ENCODE measurements at regions not wholly inside any gene's neighbourhood (a gene's known extent, or its start where the extent isn't known, plus 50 kb on each side); places are given as distances from the start of the nearest gene placed in this dataset.
"Not testable (repeated sequence)": the region's sequence is repeated elsewhere in the genome, so short reads cannot be mapped to it uniquely, and the experiment has no call there.

DNA sequence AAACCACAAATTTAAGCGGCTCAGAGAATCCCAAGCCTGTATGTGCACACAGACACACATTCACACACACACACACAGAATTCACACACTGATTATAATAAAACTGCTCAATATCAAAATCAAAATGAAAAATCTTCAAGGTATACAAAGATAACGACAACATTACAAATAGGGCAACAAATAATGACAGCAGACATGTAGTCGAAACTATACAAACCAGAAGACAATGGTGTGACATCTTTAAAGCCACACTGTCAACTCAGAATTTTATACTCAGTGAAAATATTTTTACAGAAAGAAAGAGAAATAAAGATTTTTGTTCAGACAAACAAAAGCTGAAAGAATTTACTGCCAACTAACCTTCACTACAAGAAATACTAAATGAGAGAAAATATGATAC, 333.4 kb downstream of the INSIG2 start:
- peaks cover 0 to 2% of the 10 kb centered on the region in 2 donors for H3K27me3 ChIP-seq (ENCODE audit: control insufficient read depth in 2 of 2, insufficient read depth in 2 of 2, low read length in 2 of 2)
- no peak overlapping the region for H3K4me3 ChIP-seq (ENCODE audit: low read length in 2 of 2)

GRCh38 chr2:118417406-118418120, 329.3 kb downstream of the INSIG2 start:
- Histone ChIP-seq H3K27me3 (ENCODE audit: control insufficient read depth in 2 of 2, insufficient read depth in 2 of 2, low read length in 2 of 2) (no peaks in the 10 kb centered on the region), H3K4me1 (ENCODE audit: control insufficient read depth in 2 of 2, insufficient read depth in 2 of 2, low read length in 2 of 2) (no peaks in the 10 kb centered on the region), H3K9me3 (ENCODE audit: control insufficient read depth in 2 of 2, low read length in 2 of 2) (no peaks in the 10 kb centered on the region), H3K9ac (ENCODE audit: low read depth in 1 of 2, low read length in 2 of 2) (no peak overlapping the region), H3K4me3 (ENCODE audit: low read length in 2 of 2) (no peak overlapping the region), H3K36me3 (ENCODE audit: control insufficient read depth in 2 of 2, insufficient read depth in 2 of 2, low read length in 2 of 2) (no peaks in the 10 kb centered on the region), H3K27ac (ENCODE audit: low read depth in 2 of 2, low read length in 2 of 2) (no peak overlapping the region)

More for the DNA sequence above, 333.4 kb downstream of the INSIG2 start:
- Histone ChIP-seq H3K9ac (ENCODE audit: low read depth in 1 of 2, low read length in 2 of 2) (no peak overlapping the region), H3K36me3 (ENCODE audit: control insufficient read depth in 2 of 2, insufficient read depth in 2 of 2, low read length in 2 of 2) (no peaks in the 10 kb centered on the region), H3K27ac (ENCODE audit: low read depth in 2 of 2, low read length in 2 of 2) (no peak overlapping the region), H3K4me1 (ENCODE audit: control insufficient read depth in 2 of 2, insufficient read depth in 2 of 2, low read length in 2 of 2) (no peaks in the 10 kb centered on the region), H3K9me3 (ENCODE audit: control insufficient read depth in 2 of 2, low read length in 2 of 2) (no peaks in the 10 kb centered on the region)

DNA sequence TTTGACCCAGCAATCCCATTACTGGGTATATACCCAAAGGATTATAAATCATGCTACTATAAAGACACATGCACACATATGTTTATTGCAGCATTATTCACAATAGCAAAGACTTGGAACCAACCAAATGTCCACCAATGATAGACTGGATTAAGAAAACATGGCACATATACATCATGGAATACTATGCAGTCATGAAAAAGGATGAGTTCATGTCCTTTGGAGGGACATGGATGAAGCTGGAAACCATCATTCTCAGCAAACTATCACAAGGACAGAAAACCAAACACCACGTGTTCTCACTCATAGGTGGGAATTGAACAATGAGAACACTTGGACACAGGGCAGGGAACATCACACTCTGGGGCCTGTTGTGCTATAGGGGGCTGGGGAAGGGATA, 326.9 kb downstream of the INSIG2 start:
- not testable (repeated sequence) for H3K4me3 ChIP-seq (ENCODE audit: low read length in 2 of 2); H3K9ac ChIP-seq (ENCODE audit: low read depth in 1 of 2, low read length in 2 of 2); H3K36me3 ChIP-seq (ENCODE audit: control insufficient read depth in 2 of 2, insufficient read depth in 2 of 2, low read length in 2 of 2); H3K4me1 ChIP-seq (ENCODE audit: control insufficient read depth in 2 of 2, insufficient read depth in 2 of 2, low read length in 2 of 2); H3K27ac ChIP-seq (ENCODE audit: low read depth in 2 of 2, low read length in 2 of 2); H3K27me3 ChIP-seq (ENCODE audit: control insufficient read depth in 2 of 2, insufficient read depth in 2 of 2, low read length in 2 of 2); H3K9me3 ChIP-seq (ENCODE audit: control insufficient read depth in 2 of 2, low read length in 2 of 2)

DNA sequence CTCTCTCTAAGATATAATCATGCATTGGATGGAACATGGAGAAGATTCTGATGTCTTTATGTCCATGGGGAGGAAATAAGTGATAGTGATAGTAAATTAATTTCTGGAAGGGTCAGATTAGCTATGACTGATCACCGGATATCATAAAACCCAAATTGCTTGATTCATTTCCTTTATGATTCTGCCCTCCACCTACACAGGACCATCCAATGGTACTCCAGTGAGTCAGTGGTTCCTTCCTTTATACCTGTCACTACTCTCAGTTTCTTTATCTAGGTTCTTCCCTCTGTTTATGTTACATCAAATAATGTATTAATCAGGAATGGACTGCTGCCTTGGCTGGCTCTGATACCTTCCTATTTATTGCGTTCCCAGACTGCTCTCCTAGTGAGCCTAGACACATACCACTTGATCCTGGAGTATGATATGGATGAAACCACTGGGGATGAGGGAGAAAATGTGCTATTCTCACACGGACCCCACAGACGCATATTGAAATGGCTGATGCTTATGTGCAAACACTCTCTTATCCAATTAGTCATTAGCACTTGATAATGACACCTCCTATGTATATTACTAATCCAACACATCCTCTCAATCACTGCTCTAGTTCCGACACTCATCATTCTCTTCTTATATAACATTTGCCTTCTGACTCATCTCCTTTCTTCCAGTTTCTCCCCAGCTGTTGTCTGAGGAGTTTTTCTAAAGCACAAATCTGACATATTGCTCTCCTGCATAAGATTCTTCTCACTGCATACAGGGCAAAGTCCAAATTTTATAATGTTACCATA, 315.6 kb downstream of the INSIG2 start:
- Histone ChIP-seq H3K9me3 (ENCODE audit: control insufficient read depth in 2 of 2, low read length in 2 of 2) (no peaks in the 10 kb centered on the region), H3K27ac (ENCODE audit: low read depth in 2 of 2, low read length in 2 of 2) (no peak overlapping the region), H3K4me1 (ENCODE audit: control insufficient read depth in 2 of 2, insufficient read depth in 2 of 2, low read length in 2 of 2) (no peaks in the 10 kb centered on the region), H3K27me3 (ENCODE audit: control insufficient read depth in 2 of 2, insufficient read depth in 2 of 2, low read length in 2 of 2) (no peaks in the 10 kb centered on the region), H3K9ac (ENCODE audit: low read depth in 1 of 2, low read length in 2 of 2) (no peak overlapping the region), H3K36me3 (ENCODE audit: control insufficient read depth in 2 of 2, insufficient read depth in 2 of 2, low read length in 2 of 2) (no peaks in the 10 kb centered on the region), H3K4me3 (ENCODE audit: low read length in 2 of 2) (no peak overlapping the region)

DNA sequence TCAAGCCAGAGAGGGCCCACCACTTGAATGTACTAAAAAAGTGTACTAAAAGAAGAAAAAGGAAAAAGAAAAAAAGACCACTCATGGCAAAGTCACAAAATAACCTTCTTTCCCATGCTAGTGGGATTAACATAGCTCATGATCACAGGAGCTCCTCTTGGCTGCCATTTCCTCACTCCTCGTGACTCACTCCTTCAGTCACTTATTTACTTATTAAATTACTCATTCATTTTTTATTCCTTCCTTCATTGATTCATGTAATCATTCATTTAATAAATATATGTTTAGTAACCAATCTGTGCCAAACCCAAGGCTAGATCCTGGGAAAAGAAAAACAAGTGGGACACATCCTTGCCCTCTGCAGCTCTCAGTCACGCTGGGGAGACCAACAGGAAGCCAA, 300.5 kb downstream of the INSIG2 start:
- Histone ChIP-seq H3K27me3 (ENCODE audit: control insufficient read depth in 2 of 2, insufficient read depth in 2 of 2, low read length in 2 of 2) (no peaks in the 10 kb centered on the region), H3K36me3 (ENCODE audit: control insufficient read depth in 2 of 2, insufficient read depth in 2 of 2, low read length in 2 of 2) (no peaks in the 10 kb centered on the region), H3K27ac (ENCODE audit: low read depth in 2 of 2, low read length in 2 of 2) (no peak overlapping the region)

GRCh38 chr2:118387509-118387908, 299.2 kb downstream of the INSIG2 start:
- H3K4me1 ChIP-seq (ENCODE audit: control insufficient read depth in 2 of 2, insufficient read depth in 2 of 2, low read length in 2 of 2): no peaks in the 10 kb centered on the region
- H3K27ac ChIP-seq (ENCODE audit: low read depth in 2 of 2, low read length in 2 of 2): no peak overlapping the region
- H3K4me3 ChIP-seq (ENCODE audit: low read length in 2 of 2): no peak overlapping the region
- no peaks in the 10 kb centered on the region for H3K27me3 ChIP-seq (ENCODE audit: control insufficient read depth in 2 of 2, insufficient read depth in 2 of 2, low read length in 2 of 2)
- no peaks in the 10 kb centered on the region for H3K36me3 ChIP-seq (ENCODE audit: control insufficient read depth in 2 of 2, insufficient read depth in 2 of 2, low read length in 2 of 2)
- H3K9ac ChIP-seq (ENCODE audit: low read depth in 1 of 2, low read length in 2 of 2): no peak overlapping the region
- no peaks in the 10 kb centered on the region for H3K9me3 ChIP-seq (ENCODE audit: control insufficient read depth in 2 of 2, low read length in 2 of 2)

More for the DNA sequence above, 300.5 kb downstream of the INSIG2 start:
- Histone ChIP-seq H3K9ac (ENCODE audit: low read depth in 1 of 2, low read length in 2 of 2) (no peak overlapping the region), H3K4me3 (ENCODE audit: low read length in 2 of 2) (no peak overlapping the region), H3K9me3 (ENCODE audit: control insufficient read depth in 2 of 2, low read length in 2 of 2) (no peaks in the 10 kb centered on the region), H3K4me1 (ENCODE audit: control insufficient read depth in 2 of 2, insufficient read depth in 2 of 2, low read length in 2 of 2) (no peaks in the 10 kb centered on the region)

GRCh38 chr2:118386641-118387302, 298.5 kb downstream of the INSIG2 start:
- no peak overlapping the region for H3K27ac ChIP-seq (ENCODE audit: low read depth in 2 of 2, low read length in 2 of 2)
- no peaks in the 10 kb centered on the region for H3K4me1 ChIP-seq (ENCODE audit: control insufficient read depth in 2 of 2, insufficient read depth in 2 of 2, low read length in 2 of 2)
- H3K27me3 ChIP-seq (ENCODE audit: control insufficient read depth in 2 of 2, insufficient read depth in 2 of 2, low read length in 2 of 2): no peaks in the 10 kb centered on the region
- H3K9me3 ChIP-seq (ENCODE audit: control insufficient read depth in 2 of 2, low read length in 2 of 2): no peaks in the 10 kb centered on the region
- no peak overlapping the region for H3K4me3 ChIP-seq (ENCODE audit: low read length in 2 of 2)
- no peak overlapping the region for H3K9ac ChIP-seq (ENCODE audit: low read depth in 1 of 2, low read length in 2 of 2)
- no peaks in the 10 kb centered on the region for H3K36me3 ChIP-seq (ENCODE audit: control insufficient read depth in 2 of 2, insufficient read depth in 2 of 2, low read length in 2 of 2)

GRCh38 chr2:118380915-118381653, 292.8 kb downstream of the INSIG2 start:
- H3K36me3 ChIP-seq (ENCODE audit: control insufficient read depth in 2 of 2, insufficient read depth in 2 of 2, low read length in 2 of 2): no peaks in the 10 kb centered on the region
- H3K27ac ChIP-seq (ENCODE audit: low read depth in 2 of 2, low read length in 2 of 2): no peak overlapping the region
- no peak overlapping the region for H3K4me3 ChIP-seq (ENCODE audit: low read length in 2 of 2)
- no peak overlapping the region for H3K9ac ChIP-seq (ENCODE audit: low read depth in 1 of 2, low read length in 2 of 2)
- H3K4me1 ChIP-seq (ENCODE audit: control insufficient read depth in 2 of 2, insufficient read depth in 2 of 2, low read length in 2 of 2): no peaks in the 10 kb centered on the region
- no peaks in the 10 kb centered on the region for H3K9me3 ChIP-seq (ENCODE audit: control insufficient read depth in 2 of 2, low read length in 2 of 2)
- H3K27me3 ChIP-seq (ENCODE audit: control insufficient read depth in 2 of 2, insufficient read depth in 2 of 2, low read length in 2 of 2): no peaks in the 10 kb centered on the region

GRCh38 chr2:118375907-118376485, 287.7 kb downstream of the INSIG2 start:
- no peaks in the 10 kb centered on the region for H3K9me3 ChIP-seq (ENCODE audit: control insufficient read depth in 2 of 2, low read length in 2 of 2)

More at GRCh38 chr2:118375907-118376485, 287.7 kb downstream of the INSIG2 start:
- H3K27ac ChIP-seq (ENCODE audit: low read depth in 2 of 2, low read length in 2 of 2): no peak overlapping the region
- no peak overlapping the region for H3K4me3 ChIP-seq (ENCODE audit: low read length in 2 of 2)
- no peak overlapping the region for H3K9ac ChIP-seq (ENCODE audit: low read depth in 1 of 2, low read length in 2 of 2)
- H3K4me1 ChIP-seq (ENCODE audit: control insufficient read depth in 2 of 2, insufficient read depth in 2 of 2, low read length in 2 of 2): no peaks in the 10 kb centered on the region
- H3K36me3 ChIP-seq (ENCODE audit: control insufficient read depth in 2 of 2, insufficient read depth in 2 of 2, low read length in 2 of 2): no peaks in the 10 kb centered on the region
- H3K27me3 ChIP-seq (ENCODE audit: control insufficient read depth in 2 of 2, insufficient read depth in 2 of 2, low read length in 2 of 2): no peaks in the 10 kb centered on the region
